ENCODE measurements at regions not wholly inside any gene's neighbourhood (a gene's known extent, or its start where the extent isn't known, plus 50 kb on each side); places are given as distances from the start of the nearest gene placed in this dataset.

DNA sequence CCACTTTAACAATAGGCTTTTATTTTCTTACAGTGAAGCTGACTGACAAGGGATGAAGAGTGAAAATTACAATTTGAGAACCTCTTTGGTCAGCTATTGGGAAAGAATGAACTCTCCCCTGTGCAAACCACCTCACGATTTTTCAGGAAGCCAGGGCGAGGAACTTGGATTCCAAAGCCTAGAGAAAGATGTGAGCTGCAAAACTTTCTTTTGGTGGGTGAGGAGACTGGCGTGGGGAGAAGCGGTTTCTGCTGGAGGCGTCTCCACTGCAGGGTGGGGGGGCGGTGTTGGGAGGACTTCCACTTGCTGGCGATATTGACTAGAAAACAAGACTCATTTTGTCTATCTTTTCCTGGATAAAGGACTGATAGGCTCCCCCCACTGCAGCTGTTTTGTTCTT, 59.3 kb upstream of the VRK1 start:
- TF ChIP-seq, protein P1, sequence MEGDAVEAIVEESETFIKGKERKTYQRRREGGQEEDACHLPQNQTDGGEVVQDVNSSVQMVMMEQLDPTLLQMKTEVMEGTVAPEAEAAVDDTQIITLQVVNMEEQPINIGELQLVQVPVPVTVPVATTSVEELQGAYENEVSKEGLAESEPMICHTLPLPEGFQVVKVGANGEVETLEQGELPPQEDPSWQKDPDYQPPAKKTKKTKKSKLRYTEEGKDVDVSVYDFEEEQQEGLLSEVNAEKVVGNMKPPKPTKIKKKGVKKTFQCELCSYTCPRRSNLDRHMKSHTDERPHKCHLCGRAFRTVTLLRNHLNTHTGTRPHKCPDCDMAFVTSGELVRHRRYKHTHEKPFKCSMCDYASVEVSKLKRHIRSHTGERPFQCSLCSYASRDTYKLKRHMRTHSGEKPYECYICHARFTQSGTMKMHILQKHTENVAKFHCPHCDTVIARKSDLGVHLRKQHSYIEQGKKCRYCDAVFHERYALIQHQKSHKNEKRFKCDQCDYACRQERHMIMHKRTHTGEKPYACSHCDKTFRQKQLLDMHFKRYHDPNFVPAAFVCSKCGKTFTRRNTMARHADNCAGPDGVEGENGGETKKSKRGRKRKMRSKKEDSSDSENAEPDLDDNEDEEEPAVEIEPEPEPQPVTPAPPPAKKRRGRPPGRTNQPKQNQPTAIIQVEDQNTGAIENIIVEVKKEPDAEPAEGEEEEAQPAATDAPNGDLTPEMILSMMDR (conservative IDR thresholded peaks at IDR 0.05 in 1 of 2, IDR thresholded peaks at IDR 0.05 in 1 of 2; ENCODE audit: extremely low read depth in 1 of 2, insufficient read depth in 1 of 2, low read depth in 1 of 2, low read length in 2 of 2) = no peak
- no peak for TF ChIP-seq EZH2 (IDR thresholded peaks at IDR 0.05; ENCODE audit: borderline replicate concordance, low read length)

Data from mammary epithelial cell (primary cell).